Nephron progenitor cell (in vitro differentiated cells): ENCODE measurements at regions not wholly inside any gene's neighbourhood (a gene's known extent, or its start where the extent isn't known, plus 50 kb on each side); places are given as distances from the start of the nearest gene placed in this dataset.

ENCODE experiments used
- DNase-seq: peaks from one replicate; pipeline ENCODE4 v3.0.0; 2021
- H3K27ac Mint-ChIP-seq: 2 replicates; pipeline ENCODE4 v1.8.0; 2021; ENCODE audit warnings: mild to moderate bottlenecking, moderate library complexity, mixed read lengths
- H3K27me3 Mint-ChIP-seq: 2 replicates; pipeline ENCODE4 v1.8.0; 2021; ENCODE audit warnings: mild to moderate bottlenecking, low read depth, mixed read lengths; ENCODE audit not compliant: poor library complexity
- H3K36me3 Mint-ChIP-seq: 2 replicates; pipeline ENCODE4 v1.8.0; 2021; ENCODE audit warnings: low read depth, mixed read lengths
- H3K4me1 Mint-ChIP-seq: 2 replicates; pipeline ENCODE4 v1.8.0; 2021; ENCODE audit warnings: mixed read lengths
- H3K4me3 Mint-ChIP-seq: 2 replicates; pipeline ENCODE4 v1.8.0; 2021; ENCODE audit warnings: mild to moderate bottlenecking, moderate library complexity, mixed read lengths
- H3K9me3 Mint-ChIP-seq: 2 replicates; pipeline ENCODE4 v1.8.0; 2021; ENCODE audit warnings: mild to moderate bottlenecking, moderate library complexity, mixed read lengths
- CTCF ChIP-seq: fragments of 200-600 bp; sonication (generic); IDR thresholded peaks from 2 replicates; pipeline ENCODE4 v1.5.0; 2021; ENCODE audit warnings: antibody characterized with exemption

GRCh38 chr17:34420900-34421299 is 57.9 kb upstream of the CCL1 start:
- Mint-ChIP-seq H3K27me3 (peaks cover 78% of the 10 kb centered on the region), H3K36me3 (no peaks in the 10 kb centered on the region), H3K4me1 (peaks cover 6% of the 10 kb centered on the region), H3K9me3 (no peaks in the 10 kb centered on the region), H3K27ac (no peak overlapping the region), H3K4me3 (no peak overlapping the region)
- TF ChIP-seq CTCF, result no peak
- DNase-seq, result no peak

GRCh38 chr17:34420254-34420766 is 57.3 kb upstream of the CCL1 start:
- DNase-seq, result peak; percentile 78
- no peak overlapping the region for H3K27ac Mint-ChIP-seq
- peak; percentile 96 for TF ChIP-seq CTCF
- no peak overlapping the region for H3K4me3 Mint-ChIP-seq
- no peaks in the 10 kb centered on the region for H3K9me3 Mint-ChIP-seq
- H3K27me3 Mint-ChIP-seq, result peaks cover 78% of the 10 kb centered on the region
- no peaks in the 10 kb centered on the region for H3K36me3 Mint-ChIP-seq
- H3K4me1 Mint-ChIP-seq, result peaks cover 6% of the 10 kb centered on the region

- H3K27me3 Mint-ChIP-seq, result peaks cover 78% of the 10 kb centered on the region
- H3K4me1 Mint-ChIP-seq, result no peaks in the 10 kb centered on the region
- H3K27ac Mint-ChIP-seq, result no peak overlapping the region
- H3K4me3 Mint-ChIP-seq, result no peak overlapping the region
- DNase-seq, result no peak
- no peak for TF ChIP-seq CTCF
- no peaks in the 10 kb centered on the region for H3K36me3 Mint-ChIP-seq
- no peaks in the 10 kb centered on the region for H3K9me3 Mint-ChIP-seq
Measured at GRCh38 chr17:34416116-34416515, 53.1 kb upstream of the CCL1 start.

- Mint-ChIP-seq H3K36me3 (no peaks in the 10 kb centered on the region), H3K27ac (no peak overlapping the region), H3K4me1 (no peaks in the 10 kb centered on the region), H3K4me3 (no peak overlapping the region), H3K27me3 (peaks cover 82% of the 10 kb centered on the region), H3K9me3 (no peaks in the 10 kb centered on the region)
- no peak for TF ChIP-seq CTCF
- no peak for DNase-seq
Measured at GRCh38 chr17:34414339-34414738, 51.3 kb upstream of the CCL1 start.

GRCh38 chr17:34413443-34414119 is 50.5 kb upstream of the CCL1 start:
- Mint-ChIP-seq H3K36me3 (no peaks in the 10 kb centered on the region), H3K27me3 (peaks cover 87% of the 10 kb centered on the region), H3K4me3 (no peak overlapping the region), H3K27ac (no peak overlapping the region), H3K9me3 (no peaks in the 10 kb centered on the region), H3K4me1 (no peaks in the 10 kb centered on the region)
- TF ChIP-seq CTCF, result no peak
- DNase-seq, result no peak

GRCh38 chr17:34412965-34413441 is 50.0 kb upstream of the CCL1 start:
- H3K36me3 Mint-ChIP-seq, result no peaks in the 10 kb centered on the region
- H3K27me3 Mint-ChIP-seq, result peaks cover 87% of the 10 kb centered on the region
- DNase-seq, result no peak

More at GRCh38 chr17:34412965-34413441, 50.0 kb upstream of the CCL1 start:
- Mint-ChIP-seq H3K4me1 (no peaks in the 10 kb centered on the region), H3K27ac (no peak overlapping the region), H3K4me3 (no peak overlapping the region), H3K9me3 (no peaks in the 10 kb centered on the region)
- no peak for TF ChIP-seq CTCF
